ENCODE measurements at regions not wholly inside any gene's neighbourhood (a gene's known extent, or its start where the extent isn't known, plus 50 kb on each side); places are given as distances from the start of the nearest gene placed in this dataset.

DNA sequence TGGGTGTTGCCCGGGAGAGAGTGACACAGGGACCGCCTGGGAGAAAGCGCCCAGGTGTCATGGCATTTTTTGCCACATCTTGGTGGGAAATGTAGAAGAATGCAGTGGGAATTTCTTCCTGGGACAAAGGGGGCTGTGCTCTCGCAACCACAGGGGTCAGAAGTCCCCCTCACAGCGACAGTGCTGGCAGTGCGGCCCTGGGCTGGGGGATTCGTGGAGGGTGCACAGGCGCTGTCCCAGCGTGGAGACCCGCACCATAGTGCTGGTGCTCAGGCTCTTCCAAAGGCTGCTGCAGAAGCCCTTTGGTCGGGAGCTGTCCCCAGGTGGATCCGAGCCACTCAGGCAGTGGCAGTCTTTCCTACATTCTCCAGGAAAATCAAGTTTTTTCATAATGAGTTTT, 128.8 kb upstream of the SOX11 start:
- FAIRE-seq (no peak), ATAC-seq (no peak), DNase-seq (ENCODE audit: low read depth in 1 of 2, low spot score in 1 of 2) (no peak)
- 29% methylated on average over 11 of the region's 12 CpGs for WGBS (ENCODE audit: missing lambda C conversion rate)
- Histone ChIP-seq H3K4me1 (no peaks in the 10 kb centered on the region), H3K27ac (no peak overlapping the region), H3K4me3 (no peak overlapping the region), H3K9me3 (peaks cover 5% of the 10 kb centered on the region; the same call in 1 of the 3 replicates), H3K4me2 (no peak overlapping the region)
- ChIA-PET CTCF (no interaction called here), POLR2A (no interaction called here)
- TF ChIP-seq EHF (CRISPR knock-in tag; IDR thresholded peaks at IDR 0.05) (no peak), SREBF2 (IDR thresholded peaks at IDR 0.05) (no peak), EHMT2 (IDR thresholded peaks at IDR 0.05; ENCODE audit: low read depth) (no peak), KDM1A (IDR thresholded peaks at IDR 0.05; ENCODE audit: low read depth) (no peak), MAFK (IDR thresholded peaks at IDR 0.05; ENCODE audit: partially characterized antibody) (no peak), HOXA7 (CRISPR knock-in tag; IDR thresholded peaks at IDR 0.05) (no peak), JUN (IDR thresholded peaks at IDR 0.05) (no peak), RNF2 (IDR thresholded peaks at IDR 0.05; ENCODE audit: borderline replicate concordance, low read depth) (no peak), HOXB13 (CRISPR knock-in tag; IDR thresholded peaks at IDR 0.05; ENCODE audit: low read depth) (no peak)
- TF ChIP-seq, protein P1, sequence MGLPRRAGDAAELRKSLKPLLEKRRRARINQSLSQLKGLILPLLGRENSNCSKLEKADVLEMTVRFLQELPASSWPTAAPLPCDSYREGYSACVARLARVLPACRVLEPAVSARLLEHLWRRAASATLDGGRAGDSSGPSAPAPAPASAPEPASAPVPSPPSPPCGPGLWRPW (IDR thresholded peaks at IDR 0.05) = no peak
- TF ChIP-seq, protein P2, sequence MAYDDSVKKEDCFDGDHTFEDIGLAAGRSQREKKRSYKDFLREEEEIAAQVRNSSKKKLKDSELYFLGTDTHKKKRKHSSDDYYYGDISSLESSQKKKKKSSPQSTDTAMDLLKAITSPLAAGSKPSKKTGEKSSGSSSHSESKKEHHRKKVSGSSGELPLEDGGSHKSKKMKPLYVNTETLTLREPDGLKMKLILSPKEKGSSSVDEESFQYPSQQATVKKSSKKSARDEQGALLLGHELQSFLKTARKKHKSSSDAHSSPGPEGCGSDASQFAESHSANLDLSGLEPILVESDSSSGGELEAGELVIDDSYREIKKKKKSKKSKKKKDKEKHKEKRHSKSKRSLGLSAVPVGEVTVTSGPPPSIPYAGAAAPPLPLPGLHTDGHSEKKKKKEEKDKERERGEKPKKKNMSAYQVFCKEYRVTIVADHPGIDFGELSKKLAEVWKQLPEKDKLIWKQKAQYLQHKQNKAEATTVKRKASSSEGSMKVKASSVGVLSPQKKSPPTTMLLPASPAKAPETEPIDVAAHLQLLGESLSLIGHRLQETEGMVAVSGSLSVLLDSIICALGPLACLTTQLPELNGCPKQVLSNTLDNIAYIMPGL (CRISPR knock-in tag; IDR thresholded peaks at IDR 0.05; ENCODE audit: borderline replicate concordance) = no peak

DNA sequence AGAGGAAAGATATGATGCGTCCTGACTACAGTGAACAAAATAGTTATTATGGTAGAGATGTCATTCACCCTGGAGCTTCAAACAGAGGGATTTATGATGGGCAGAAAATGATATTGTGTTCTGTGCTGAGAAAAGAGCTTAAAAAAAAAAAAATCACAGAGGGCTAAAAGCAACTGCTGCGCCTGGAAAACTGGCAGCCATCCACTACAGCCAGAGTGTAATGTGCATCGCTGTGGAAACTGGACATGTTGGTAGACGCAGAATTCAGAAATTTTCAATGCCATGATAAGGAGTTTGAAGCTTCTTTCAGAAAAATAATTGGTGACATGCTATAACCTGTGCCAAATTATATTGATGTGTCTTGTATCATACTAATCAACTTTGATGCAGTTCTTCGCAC, 122.9 kb upstream of the SOX11 start:
- ChIA-PET POLR2A (no interaction called here), CTCF (interaction anchor here (0.6 kb wide), 1 partner anchor 1018 kb away, joined by 3 read pairs; no protein-coding TSS in a partner anchor)
- DNase-seq (ENCODE audit: low read depth in 1 of 2, low spot score in 1 of 2) (no peak), FAIRE-seq (no peak), ATAC-seq (no peak)
- H3K4me3 ChIP-seq = no peak overlapping the region
- H3K9me3 ChIP-seq = peaks cover 3% of the 10 kb centered on the region; the same call in 1 of the 3 replicates
- TF ChIP-seq CBX2 (IDR thresholded peaks at IDR 0.05; ENCODE audit: borderline replicate concordance, low read depth) (no peak), KDM5A (IDR thresholded peaks at IDR 0.05) (no peak), FOSL2 (IDR thresholded peaks at IDR 0.05) (no peak), FOSL2 (CRISPR knock-in tag; IDR thresholded peaks at IDR 0.05) (no peak), POLR2AphosphoS2 (conservative IDR thresholded peaks at IDR 0.05; ENCODE audit: low read length) (no peak), HOXB13 (CRISPR knock-in tag; IDR thresholded peaks at IDR 0.05; ENCODE audit: low read depth) (no peak), MYC (IDR thresholded peaks at IDR 0.05; ENCODE audit: borderline replicate concordance, low read length) (no peak), CBX8 (IDR thresholded peaks at IDR 0.05) (no peak), RFX5 (IDR thresholded peaks at IDR 0.05) (no peak)
- TF ChIP-seq, protein P2 (CRISPR knock-in tag; IDR thresholded peaks at IDR 0.05; ENCODE audit: borderline replicate concordance) = no peak
- WGBS (ENCODE audit: missing lambda C conversion rate) = 13% methylated on average over 5 of the region's 5 CpGs
- H3K27ac ChIP-seq = no peak overlapping the region
- H3K4me1 ChIP-seq = no peaks in the 10 kb centered on the region
- H3K4me2 ChIP-seq = no peak overlapping the region

DNA sequence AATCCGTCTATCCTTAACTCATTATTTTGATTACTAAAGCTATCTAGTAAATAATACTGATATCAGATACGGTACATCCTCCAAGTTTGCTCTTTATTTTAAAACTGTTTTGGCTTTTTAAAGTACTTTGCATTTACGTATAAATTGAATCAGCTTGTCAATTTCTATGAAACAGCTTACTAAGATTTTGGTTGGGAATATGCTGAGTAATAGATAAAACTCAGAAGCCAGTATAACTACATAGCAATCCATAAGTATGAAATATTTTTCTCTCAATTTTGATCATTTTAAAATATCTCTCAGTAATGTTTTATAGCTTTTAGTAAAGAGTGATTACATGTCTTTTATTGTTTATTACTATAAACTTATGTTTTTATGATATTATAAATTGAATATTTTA, 116.2 kb upstream of the SOX11 start:
- H3K4me2 ChIP-seq = no peak overlapping the region
- no peaks in the 10 kb centered on the region for H3K4me1 ChIP-seq
- DNase-seq (ENCODE audit: low read depth in 1 of 2, low spot score in 1 of 2) = no peak
- ATAC-seq = no peak
- POLR2A ChIA-PET = no interaction called here
- CTCF ChIA-PET = no interaction called here
- no peaks in the 10 kb centered on the region; the same call in 2 of the 3 replicates for H3K9me3 ChIP-seq
- H3K4me3 ChIP-seq = no peak overlapping the region
- no peak overlapping the region for H3K27ac ChIP-seq
- no peak for TF ChIP-seq ESRRA (IDR thresholded peaks at IDR 0.05; ENCODE audit: borderline replicate concordance, low read length)
- TF ChIP-seq MAFK (IDR thresholded peaks at IDR 0.05; ENCODE audit: partially characterized antibody) = peak; percentile 18
- FAIRE-seq = no peak
- WGBS (ENCODE audit: missing lambda C conversion rate) = 8% methylated on average over 3 of the region's 3 CpGs
